MCF 10A (cell line): ENCODE measurements at regions not wholly inside any gene's neighbourhood (a gene's known extent, or its start where the extent isn't known, plus 50 kb on each side); places are given as distances from the start of the nearest gene placed in this dataset.
A peak's percentile ranks its signal among the peaks of the same experiment; 100 is the strongest.

ENCODE experiments used
- BruUV-seq: library from RNA; stranded (reverse); fragments of 400-500 nt; replicated peaks from 2 replicates; lab custom pipeline; 2021; lab: Mats Ljungman, UMichigan
- CTCF ChIA-PET: fragments of 300-600 bp; sonication (Branson Sonifier 250); formaldehyde crosslinking; extraction: SDS; loops from one replicate; lab custom pipeline; 2021; ENCODE audit warnings: antibody characterized with exemption, inconsistent platforms; lab: Yijun Ruan, JAX
- POLR2A ChIA-PET: fragments of 300-600, 350-650 bp; sonication (Branson Sonifier 250); formaldehyde crosslinking; extraction: SDS; loops from one replicate; lab custom pipeline; 2020; ENCODE audit warnings: antibody characterized with exemption, inconsistent platforms; lab: Yijun Ruan, JAX
- DNase-seq: peaks from one replicate; pipeline ENCODE4 v3.0.0-alpha.2; 2018; ENCODE audit not compliant: unreplicated experiment
- H3K27ac Mint-ChIP-seq: one replicate; pipeline ENCODE4 v1.8.0; 2022; ENCODE audit warnings: mild to moderate bottlenecking, low read depth, mixed read lengths; ENCODE audit not compliant: unreplicated experiment
- H3K27me3 Mint-ChIP-seq: one replicate; pipeline ENCODE4 v1.8.0; 2022; ENCODE audit warnings: mixed read lengths; ENCODE audit not compliant: insufficient read depth, unreplicated experiment
- H3K36me3 Mint-ChIP-seq: one replicate; pipeline ENCODE4 v1.8.0; 2022; ENCODE audit warnings: mild to moderate bottlenecking, moderate library complexity, mixed read lengths; ENCODE audit not compliant: insufficient read depth, unreplicated experiment
- H3K4me1 Mint-ChIP-seq: one replicate; pipeline ENCODE4 v1.8.0; 2022; ENCODE audit warnings: mixed read lengths; ENCODE audit not compliant: insufficient read depth, unreplicated experiment
- H3K4me3 Mint-ChIP-seq: one replicate; pipeline ENCODE4 v1.8.0; 2022; ENCODE audit warnings: mild to moderate bottlenecking, moderate library complexity, mixed read lengths; ENCODE audit not compliant: unreplicated experiment
- H3K9me3 Mint-ChIP-seq: one replicate; pipeline ENCODE4 v1.8.0; 2022; ENCODE audit warnings: mixed read lengths; ENCODE audit not compliant: unreplicated experiment
- intact Hi-C: fragments of 100-400 bp; cut with micrococcal nuclease; formaldehyde crosslinking; loops from 2 replicates; pipeline ENCODE4 v1.14.1; 2022
- TF ChIP-seq, protein P1 (sequence below): fragments of 200-600 bp; IDR thresholded peaks from one replicate; pipeline ENCODE4 v1.8.0; 2022; ENCODE audit warnings: antibody characterized with exemption, mild to moderate bottlenecking; ENCODE audit not compliant: unreplicated experiment

DNA sequence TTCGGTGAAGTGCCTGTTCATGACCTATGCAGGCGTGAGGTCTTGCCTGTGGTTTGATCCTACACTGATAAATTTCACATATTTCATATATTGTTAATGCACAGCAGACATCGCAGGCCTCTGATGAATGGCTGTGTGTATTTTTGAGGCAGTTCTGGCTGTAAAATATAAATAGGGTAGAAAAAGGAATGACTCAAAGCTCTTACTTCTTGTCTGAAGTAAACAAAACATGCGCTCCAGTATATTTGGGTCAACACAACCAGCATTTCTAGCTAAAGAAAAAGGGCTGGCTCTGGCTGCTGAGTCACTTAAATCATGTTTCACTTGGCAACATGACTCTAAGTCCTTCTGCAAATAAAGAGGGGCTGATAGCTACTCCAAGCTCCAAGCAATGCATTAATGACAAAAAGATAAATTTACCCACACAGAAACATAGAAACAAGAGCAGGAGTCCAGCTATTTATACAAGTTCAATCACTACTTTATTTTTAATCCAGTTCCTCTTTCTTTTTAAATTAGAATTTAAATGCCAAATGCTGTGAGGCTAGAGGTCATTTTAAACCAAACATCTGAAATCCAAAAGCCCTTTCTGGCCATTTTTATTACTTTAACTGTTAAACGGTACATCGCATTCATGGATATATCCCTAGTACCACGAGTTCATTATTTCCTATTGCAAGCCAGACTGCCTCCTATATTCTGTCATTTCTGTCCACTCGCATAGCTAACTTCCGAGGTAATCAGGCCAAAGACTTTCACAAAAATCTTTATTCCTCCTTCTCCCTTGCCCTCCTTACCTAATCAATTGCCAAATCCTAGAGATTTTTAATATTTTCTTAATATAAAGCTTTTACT, 54.3 kb upstream of the TMCC3 start:
- DNase-seq = peak; percentile 59
- ChIA-PET CTCF (interaction anchor here (1.2 kb wide), 1 partner anchor 51 kb away, joined by 3 read pairs; no protein-coding TSS in a partner anchor), POLR2A (interaction anchor here (1.5 kb wide), 1 partner anchor 30 kb away, joined by 3 read pairs; no protein-coding TSS in a partner anchor)
- TF ChIP-seq, protein P1, sequence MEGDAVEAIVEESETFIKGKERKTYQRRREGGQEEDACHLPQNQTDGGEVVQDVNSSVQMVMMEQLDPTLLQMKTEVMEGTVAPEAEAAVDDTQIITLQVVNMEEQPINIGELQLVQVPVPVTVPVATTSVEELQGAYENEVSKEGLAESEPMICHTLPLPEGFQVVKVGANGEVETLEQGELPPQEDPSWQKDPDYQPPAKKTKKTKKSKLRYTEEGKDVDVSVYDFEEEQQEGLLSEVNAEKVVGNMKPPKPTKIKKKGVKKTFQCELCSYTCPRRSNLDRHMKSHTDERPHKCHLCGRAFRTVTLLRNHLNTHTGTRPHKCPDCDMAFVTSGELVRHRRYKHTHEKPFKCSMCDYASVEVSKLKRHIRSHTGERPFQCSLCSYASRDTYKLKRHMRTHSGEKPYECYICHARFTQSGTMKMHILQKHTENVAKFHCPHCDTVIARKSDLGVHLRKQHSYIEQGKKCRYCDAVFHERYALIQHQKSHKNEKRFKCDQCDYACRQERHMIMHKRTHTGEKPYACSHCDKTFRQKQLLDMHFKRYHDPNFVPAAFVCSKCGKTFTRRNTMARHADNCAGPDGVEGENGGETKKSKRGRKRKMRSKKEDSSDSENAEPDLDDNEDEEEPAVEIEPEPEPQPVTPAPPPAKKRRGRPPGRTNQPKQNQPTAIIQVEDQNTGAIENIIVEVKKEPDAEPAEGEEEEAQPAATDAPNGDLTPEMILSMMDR = no peak
- no peak overlapping the region for H3K4me3 Mint-ChIP-seq
- H3K27ac Mint-ChIP-seq = no peak overlapping the region
- peaks cover 9% of the 10 kb centered on the region for H3K4me1 Mint-ChIP-seq
- intact Hi-C loops = no loop called here
- H3K27me3 Mint-ChIP-seq = no peaks in the 10 kb centered on the region
- no TSS peak for BruUV-seq
- H3K36me3 Mint-ChIP-seq = no peaks in the 10 kb centered on the region
- no peaks in the 10 kb centered on the region for H3K9me3 Mint-ChIP-seq

GRCh38 chr12:94702696-94703095, 52.3 kb upstream of the TMCC3 start:
- CTCF ChIA-PET = interaction anchor here (1.0 kb wide), 1 partner anchor 18 kb away, joined by 3 read pairs; no protein-coding TSS in a partner anchor
- Mint-ChIP-seq H3K4me3 (no peak overlapping the region), H3K9me3 (no peaks in the 10 kb centered on the region), H3K27ac (no peak overlapping the region), H3K4me1 (peaks cover 9% of the 10 kb centered on the region), H3K27me3 (no peaks in the 10 kb centered on the region), H3K36me3 (no peaks in the 10 kb centered on the region)
- TF ChIP-seq, protein P1 = no peak
- DNase-seq = no peak
- no TSS peak for BruUV-seq
- intact Hi-C loops = no loop called here
- POLR2A ChIA-PET = no interaction called here

DNA sequence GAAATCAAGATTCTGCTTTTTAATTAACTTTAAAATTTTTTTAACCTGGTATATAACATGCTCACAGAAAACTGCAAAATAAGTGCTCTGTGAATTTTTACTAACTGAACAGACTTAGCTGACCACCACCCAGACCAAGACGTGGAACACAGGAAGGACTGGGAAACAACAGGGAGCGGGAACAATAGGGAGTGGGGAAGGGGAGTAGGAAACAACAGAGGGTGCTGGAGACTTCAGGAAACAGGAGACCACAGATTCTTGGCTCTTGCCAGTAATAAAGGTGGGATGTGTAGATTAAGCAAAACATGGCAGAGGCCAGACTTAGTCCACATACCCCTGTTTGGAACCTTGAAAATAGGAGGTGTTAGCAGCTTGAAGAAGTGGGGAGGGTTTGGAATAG, 51.4 kb upstream of the TMCC3 start:
- Mint-ChIP-seq H3K4me3 (no peak overlapping the region), H3K36me3 (no peaks in the 10 kb centered on the region), H3K27ac (no peak overlapping the region), H3K9me3 (no peaks in the 10 kb centered on the region), H3K4me1 (peaks cover 9% of the 10 kb centered on the region), H3K27me3 (no peaks in the 10 kb centered on the region)
- POLR2A ChIA-PET = no interaction called here
- no TSS peak for BruUV-seq
- CTCF ChIA-PET = no interaction called here
- intact Hi-C loops = no loop called here
- DNase-seq = no peak
- TF ChIP-seq, protein P1 = no peak

GRCh38 chr12:94700662-94701061, 50.3 kb upstream of the TMCC3 start:
- Mint-ChIP-seq H3K27ac (no peak overlapping the region), H3K4me3 (no peak overlapping the region), H3K4me1 (peaks cover 9% of the 10 kb centered on the region), H3K36me3 (no peaks in the 10 kb centered on the region), H3K9me3 (no peaks in the 10 kb centered on the region), H3K27me3 (no peaks in the 10 kb centered on the region)
- BruUV-seq = no TSS peak
- intact Hi-C loops = no loop called here
- CTCF ChIA-PET = no interaction called here
- no peak for DNase-seq
- POLR2A ChIA-PET = no interaction called here
- TF ChIP-seq, protein P1 = no peak
